ENCODE measurements at regions not wholly inside any gene's neighbourhood (a gene's known extent, or its start where the extent isn't known, plus 50 kb on each side); places are given as distances from the start of the nearest gene placed in this dataset.

- no peaks in the 10 kb centered on the region for H3K27me3 ChIP-seq (ENCODE audit: control insufficient read depth in 1 of 2, insufficient read depth in 2 of 2, low read length in 2 of 2)
- H3K27me3 Mint-ChIP-seq = no peaks in the 10 kb centered on the region
These were observed 631.2 kb downstream of the CPS1 start for GRCh38 chr2:211187602-211188001.

GRCh38 chr2:211203986-211204385 is 647.6 kb downstream of the CPS1 start:
- H3K4me1 ChIP-seq (ENCODE audit: insufficient read depth, low read length) = no peaks in the 10 kb centered on the region
- peaks cover 4% of the 10 kb centered on the region for H3K9me3 Mint-ChIP-seq
- no peaks in the 10 kb centered on the region for H3K4me1 Mint-ChIP-seq (ENCODE audit: low read depth)
- no peak overlapping the region for H3K27ac Mint-ChIP-seq
- POLR2A ChIA-PET = no interaction called here
- intact Hi-C loops (cut with DNase I, micrococcal nuclease) = no loop called here
- ATAC-seq (ENCODE audit: poor library complexity) = no peak
- H3K27me3 ChIP-seq (ENCODE audit: control insufficient read depth in 1 of 2, insufficient read depth in 2 of 2, low read length in 2 of 2) = no peaks in the 10 kb centered on the region
- no peak for DNase-seq
- no peaks in the 10 kb centered on the region for H3K36me3 Mint-ChIP-seq (ENCODE audit: low read depth)
- H3K9me3 ChIP-seq (ENCODE audit: control insufficient read depth in 1 of 2, insufficient read depth in 1 of 2, low read length in 2 of 2) = peaks cover 0 to 4% of the 10 kb centered on the region in 2 experiments
- TF ChIP-seq, protein P1, sequence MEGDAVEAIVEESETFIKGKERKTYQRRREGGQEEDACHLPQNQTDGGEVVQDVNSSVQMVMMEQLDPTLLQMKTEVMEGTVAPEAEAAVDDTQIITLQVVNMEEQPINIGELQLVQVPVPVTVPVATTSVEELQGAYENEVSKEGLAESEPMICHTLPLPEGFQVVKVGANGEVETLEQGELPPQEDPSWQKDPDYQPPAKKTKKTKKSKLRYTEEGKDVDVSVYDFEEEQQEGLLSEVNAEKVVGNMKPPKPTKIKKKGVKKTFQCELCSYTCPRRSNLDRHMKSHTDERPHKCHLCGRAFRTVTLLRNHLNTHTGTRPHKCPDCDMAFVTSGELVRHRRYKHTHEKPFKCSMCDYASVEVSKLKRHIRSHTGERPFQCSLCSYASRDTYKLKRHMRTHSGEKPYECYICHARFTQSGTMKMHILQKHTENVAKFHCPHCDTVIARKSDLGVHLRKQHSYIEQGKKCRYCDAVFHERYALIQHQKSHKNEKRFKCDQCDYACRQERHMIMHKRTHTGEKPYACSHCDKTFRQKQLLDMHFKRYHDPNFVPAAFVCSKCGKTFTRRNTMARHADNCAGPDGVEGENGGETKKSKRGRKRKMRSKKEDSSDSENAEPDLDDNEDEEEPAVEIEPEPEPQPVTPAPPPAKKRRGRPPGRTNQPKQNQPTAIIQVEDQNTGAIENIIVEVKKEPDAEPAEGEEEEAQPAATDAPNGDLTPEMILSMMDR (IDR thresholded peaks at IDR 0.05) = no peak
- no peak overlapping the region for H3K4me3 ChIP-seq (ENCODE audit: low read length)
- H3K36me3 ChIP-seq (ENCODE audit: insufficient read depth, low read length) = no peaks in the 10 kb centered on the region
- no peak overlapping the region for H3K4me3 Mint-ChIP-seq
- H3K27me3 Mint-ChIP-seq = no peaks in the 10 kb centered on the region
- no peak overlapping the region for H3K27ac ChIP-seq (ENCODE audit: low read depth in 1 of 2, low read length in 2 of 2)
- CTCF ChIA-PET = no interaction called here

More at GRCh38 chr2:211187602-211188001, 631.2 kb downstream of the CPS1 start:
- Histone ChIP-seq H3K4me1 (ENCODE audit: insufficient read depth, low read length) (no peaks in the 10 kb centered on the region), H3K9me3 (ENCODE audit: control insufficient read depth in 1 of 2, insufficient read depth in 1 of 2, low read length in 2 of 2) (no peaks in the 10 kb centered on the region), H3K36me3 (ENCODE audit: insufficient read depth, low read length) (no peaks in the 10 kb centered on the region), H3K4me3 (ENCODE audit: low read length) (no peak overlapping the region), H3K27ac (ENCODE audit: low read depth in 1 of 2, low read length in 2 of 2) (no peak overlapping the region)
- ATAC-seq (ENCODE audit: poor library complexity) (no peak), DNase-seq (no peak)
- Mint-ChIP-seq H3K9me3 (no peaks in the 10 kb centered on the region), H3K36me3 (ENCODE audit: low read depth) (no peaks in the 10 kb centered on the region), H3K27ac (no peak overlapping the region), H3K4me1 (ENCODE audit: low read depth) (no peaks in the 10 kb centered on the region), H3K4me3 (no peak overlapping the region)
- intact Hi-C loops (cut with DNase I, micrococcal nuclease) = no loop called here
- ChIA-PET CTCF (no interaction called here), POLR2A (no interaction called here)
- TF ChIP-seq, protein P1 (IDR thresholded peaks at IDR 0.05) = no peak

- H3K4me1 ChIP-seq (ENCODE audit: insufficient read depth, low read length) = no peaks in the 10 kb centered on the region
- CTCF ChIA-PET = no interaction called here
- Mint-ChIP-seq H3K9me3 (peaks cover 4% of the 10 kb centered on the region), H3K36me3 (ENCODE audit: low read depth) (no peaks in the 10 kb centered on the region), H3K27me3 (no peaks in the 10 kb centered on the region), H3K4me1 (ENCODE audit: low read depth) (no peaks in the 10 kb centered on the region), H3K4me3 (no peak overlapping the region), H3K27ac (no peak overlapping the region)
- no peak overlapping the region for H3K4me3 ChIP-seq (ENCODE audit: low read length)
- no peaks in the 10 kb centered on the region for H3K36me3 ChIP-seq (ENCODE audit: insufficient read depth, low read length)
- H3K27ac ChIP-seq (ENCODE audit: low read depth in 1 of 2, low read length in 2 of 2) = no peak overlapping the region
- DNase-seq = no peak
- no peaks in the 10 kb centered on the region for H3K27me3 ChIP-seq (ENCODE audit: control insufficient read depth in 1 of 2, insufficient read depth in 2 of 2, low read length in 2 of 2)
- intact Hi-C loops (cut with DNase I, micrococcal nuclease) = no loop called here
- no peak for ATAC-seq (ENCODE audit: poor library complexity)
- TF ChIP-seq, protein P1 (IDR thresholded peaks at IDR 0.05) = no peak
- POLR2A ChIA-PET = no interaction called here
- peaks cover 0 to 4% of the 10 kb centered on the region in 2 experiments for H3K9me3 ChIP-seq (ENCODE audit: control insufficient read depth in 1 of 2, insufficient read depth in 1 of 2, low read length in 2 of 2)
These were observed 648.1 kb downstream of the CPS1 start for GRCh38 chr2:211204456-211204855.

Data from CD4-positive, alpha-beta T cell (primary cell).